DMS53 (cell line): ENCODE measurements at regions not wholly inside any gene's neighbourhood (a gene's known extent, or its start where the extent isn't known, plus 50 kb on each side); places are given as distances from the start of the nearest gene placed in this dataset.
"Not testable (repeated sequence)": the region's sequence is repeated elsewhere in the genome, so short reads cannot be mapped to it uniquely, and the experiment has no call there.

Experiments used
- DNase-seq: peaks from one replicate; lab custom pipeline; 2025; lab: John Stamatoyannopoulos, UW

DNA sequence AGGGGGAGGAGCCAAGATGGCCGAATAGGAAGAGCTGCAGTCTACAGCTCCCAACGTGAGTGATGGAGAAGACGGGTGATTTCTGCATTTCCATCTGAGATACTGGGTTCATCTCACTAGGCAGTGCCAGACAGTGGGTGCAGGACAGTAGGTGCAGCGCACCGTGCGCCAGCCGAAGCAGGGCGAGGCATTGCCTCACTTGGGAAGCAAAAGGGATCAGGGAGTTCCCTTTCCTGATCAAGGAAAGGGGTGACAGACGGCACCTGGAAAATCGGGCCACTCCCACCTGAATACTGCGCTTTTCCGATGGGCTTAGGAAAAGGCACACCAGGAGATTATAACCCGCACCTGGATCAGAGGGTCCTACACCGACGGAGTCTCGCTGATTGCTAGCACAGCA lies 121.1 kb upstream of the SESTD1 start:
- DNase-seq = not testable (repeated sequence)

DNA sequence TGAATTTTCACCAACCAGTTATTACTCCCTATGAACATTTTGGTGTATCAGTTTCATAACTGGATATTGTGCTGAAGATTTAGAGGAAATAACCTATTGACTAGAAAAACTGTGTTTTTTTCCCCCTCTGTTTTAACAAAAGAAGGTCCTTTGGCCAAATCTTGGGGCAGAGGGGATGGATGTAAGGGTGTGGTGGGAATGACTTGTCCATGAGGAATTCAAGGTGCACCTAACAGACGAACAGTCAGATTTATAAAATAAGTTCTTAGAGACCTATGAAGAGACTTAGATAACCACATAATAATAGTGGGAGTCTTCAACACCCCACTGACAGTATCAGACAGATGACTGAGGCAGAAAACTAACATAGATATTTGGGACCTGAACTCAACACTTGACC lies 119.3 kb upstream of the SESTD1 start:
- no peak for DNase-seq

DNA sequence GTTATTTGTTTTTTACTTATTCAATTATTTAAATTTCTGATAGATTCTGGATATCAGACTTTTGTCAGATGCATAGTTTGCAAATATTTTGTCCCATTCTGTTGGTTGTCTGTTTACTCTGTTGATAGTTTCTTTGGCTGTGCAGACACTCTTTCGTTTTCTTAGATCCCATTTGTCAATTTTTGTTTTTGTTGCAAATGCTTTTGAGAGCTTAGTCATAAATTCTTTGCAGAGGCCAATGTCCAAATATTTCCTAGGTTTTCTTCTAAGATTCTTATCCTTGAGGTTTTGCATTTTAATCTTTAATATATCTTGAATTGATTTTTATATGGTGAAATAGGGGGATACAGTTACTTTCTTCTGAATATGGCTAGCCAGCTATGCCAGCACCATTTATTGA lies 112.7 kb upstream of the SESTD1 start:
- no peak for DNase-seq

DNA sequence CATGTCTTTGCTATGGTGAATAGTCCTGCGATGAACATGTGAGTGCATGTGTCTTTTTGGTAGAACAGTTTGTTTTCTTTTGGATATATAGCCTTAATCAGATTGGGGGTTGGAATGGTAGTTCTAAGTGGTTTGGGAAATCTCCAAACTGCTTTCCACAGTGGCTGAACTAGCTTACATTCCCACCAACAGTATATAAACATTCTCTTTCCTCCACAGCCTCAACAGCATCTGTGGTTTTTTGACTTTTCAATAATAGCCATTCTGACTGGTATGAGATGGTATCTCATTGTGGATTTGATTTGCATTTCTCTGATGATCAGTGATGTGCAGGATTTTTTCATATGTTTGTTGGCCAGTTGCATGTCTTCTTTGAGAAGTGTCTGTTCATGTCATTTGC lies 112.2 kb upstream of the SESTD1 start:
- DNase-seq = no peak

DNA sequence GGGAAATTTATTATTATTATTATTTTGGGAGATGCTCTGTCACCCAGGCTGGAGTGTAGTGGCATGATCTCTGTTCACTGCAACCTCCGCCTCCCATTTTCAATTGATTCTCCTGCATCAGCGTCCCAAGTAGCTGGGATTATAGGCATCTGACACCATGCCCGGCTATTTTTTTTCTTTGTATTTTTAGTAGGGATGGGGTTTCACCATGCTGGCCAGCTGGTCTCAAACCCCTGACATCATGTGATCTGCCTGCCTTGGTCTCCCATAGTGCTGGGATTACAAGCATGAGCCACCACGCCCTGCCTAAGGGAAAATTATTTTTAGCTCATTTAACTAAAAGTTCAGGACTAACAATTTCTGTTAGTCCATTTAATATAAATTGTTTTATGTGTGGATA lies 109.2 kb upstream of the SESTD1 start:
- no peak for DNase-seq

DNA sequence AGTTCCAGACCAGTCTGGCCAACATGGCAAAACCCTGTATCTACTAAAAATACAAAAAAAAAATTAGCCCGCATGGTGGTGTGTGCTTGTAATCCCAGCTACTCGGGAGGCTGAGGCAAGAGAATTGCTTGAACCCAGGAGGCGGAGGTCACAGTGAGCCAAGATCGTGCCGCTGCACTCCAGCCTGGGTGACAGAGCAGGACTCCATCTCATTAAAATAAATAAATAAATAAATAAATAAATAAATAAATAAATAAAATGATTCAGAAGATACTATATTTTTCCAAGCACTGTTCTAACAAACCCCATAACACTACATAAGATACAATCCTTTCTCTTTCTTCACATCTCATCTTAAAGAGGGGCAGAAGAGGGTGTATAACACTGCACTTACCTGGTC lies 100.9 kb upstream of the SESTD1 start:
- DNase-seq = not testable (repeated sequence)

DNA sequence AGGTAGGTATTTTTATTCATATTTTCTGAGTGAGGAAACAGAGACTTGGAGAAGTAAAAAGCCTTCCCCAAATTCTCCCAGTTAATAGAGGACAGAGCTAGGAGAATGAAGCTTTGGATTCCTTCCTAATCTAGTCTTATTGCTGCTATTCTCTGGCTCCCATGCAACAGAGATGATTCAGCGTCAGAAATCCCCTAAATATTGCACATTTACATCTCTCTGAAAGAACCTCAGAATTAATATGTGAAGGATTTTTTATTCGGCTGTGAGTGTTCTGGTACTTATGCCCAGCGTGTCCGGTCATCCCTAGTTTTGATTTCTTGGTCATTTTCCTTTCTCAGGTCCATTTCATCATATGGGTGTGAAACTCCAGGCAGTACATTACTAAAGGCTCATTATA lies 91.2 kb upstream of the SESTD1 start:
- DNase-seq = no peak

DNA sequence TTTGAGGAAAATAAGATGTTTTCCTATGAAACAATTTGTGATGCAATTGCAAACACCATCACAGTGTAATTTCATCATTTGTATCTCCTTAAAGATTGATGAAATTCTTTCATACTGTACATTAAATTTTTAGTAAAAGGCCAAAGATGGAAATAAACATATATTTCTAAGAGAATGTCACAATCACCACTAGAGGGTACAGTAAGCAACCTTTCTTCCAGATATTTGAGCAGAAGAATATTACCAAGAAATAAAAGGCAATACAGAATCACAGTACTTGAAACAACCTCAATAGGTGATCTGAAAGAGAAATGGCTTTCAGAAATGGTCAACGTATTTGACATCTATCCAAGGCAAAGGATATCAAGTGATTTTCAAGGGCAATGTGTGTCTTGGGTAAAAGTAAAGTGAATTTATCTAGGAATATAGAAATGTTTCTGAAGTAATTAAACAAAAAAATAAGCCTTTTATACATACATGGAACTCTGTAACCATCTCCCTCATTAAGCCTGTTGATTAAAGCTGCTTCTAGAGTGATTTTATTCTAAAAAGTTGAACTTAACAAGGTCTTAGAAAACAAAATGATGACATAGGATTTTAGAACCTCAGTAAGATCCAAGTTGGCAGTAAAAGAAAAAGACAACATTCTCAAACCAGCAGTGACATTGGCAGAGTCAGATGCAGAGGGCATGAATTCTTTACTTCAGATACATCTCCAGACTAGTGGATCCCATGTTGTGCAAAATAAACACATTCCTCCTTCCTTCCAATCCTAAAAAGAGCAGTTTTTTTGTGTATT lies 90.3 kb upstream of the SESTD1 start:
- DNase-seq = peak; percentile 22

DNA sequence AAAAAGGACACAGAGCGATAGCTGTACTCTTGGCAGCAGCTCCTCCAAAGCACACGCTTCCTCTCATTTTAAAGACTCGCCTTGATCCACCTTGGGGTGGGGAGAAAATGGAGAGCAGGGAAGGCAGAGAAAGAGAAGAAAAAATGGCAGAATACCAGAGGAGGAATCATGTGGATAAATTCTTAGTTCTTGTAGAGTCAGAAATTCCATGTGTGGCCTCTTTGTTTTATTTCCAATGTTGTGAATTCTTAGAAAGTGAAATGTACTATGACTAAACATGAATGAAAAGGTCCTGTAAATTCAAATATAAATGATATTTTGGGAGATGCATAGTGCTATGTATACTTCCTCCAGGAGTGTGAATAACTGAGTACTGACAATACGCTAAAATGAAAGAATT lies 89.7 kb upstream of the SESTD1 start:
- DNase-seq = no peak

DNA sequence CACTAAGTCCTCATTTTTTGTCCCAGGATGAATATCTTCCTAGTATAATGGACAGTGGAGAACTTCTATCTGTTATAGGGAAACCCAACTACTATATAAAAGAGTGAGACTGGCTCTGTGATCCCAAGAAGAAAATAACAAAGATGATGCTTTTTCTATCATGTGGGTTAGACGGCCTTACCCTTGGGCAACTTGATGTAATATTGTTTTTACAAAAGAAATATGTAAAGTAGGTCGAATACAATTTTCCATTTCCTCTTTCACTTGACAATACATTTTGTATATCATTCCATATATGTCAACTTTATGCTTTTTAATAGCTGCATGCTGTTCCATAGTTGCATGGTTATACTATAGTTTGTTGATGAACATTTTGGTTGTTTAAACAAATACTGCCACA lies 87.5 kb upstream of the SESTD1 start:
- DNase-seq = no peak

DNA sequence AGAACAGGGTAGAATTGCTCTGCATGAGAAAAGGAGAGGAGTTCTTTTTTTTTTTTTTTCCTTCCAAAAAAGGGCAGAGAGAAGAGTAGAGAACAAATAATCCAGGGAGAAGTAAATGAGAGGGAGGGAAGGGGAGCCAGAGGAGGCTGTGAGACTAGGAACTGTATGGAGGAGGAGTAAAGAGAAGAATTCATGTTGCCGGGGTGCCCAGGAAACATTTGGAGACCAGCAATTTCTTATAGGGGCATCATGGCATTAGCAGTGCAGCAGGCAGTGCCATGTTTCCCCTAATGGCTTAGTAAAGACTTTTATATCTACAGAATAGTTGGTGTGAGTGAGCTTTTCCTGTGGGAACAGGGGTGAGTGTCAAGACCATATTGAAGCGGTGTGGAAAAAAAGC lies 86.4 kb upstream of the SESTD1 start:
- no peak for DNase-seq

DNA sequence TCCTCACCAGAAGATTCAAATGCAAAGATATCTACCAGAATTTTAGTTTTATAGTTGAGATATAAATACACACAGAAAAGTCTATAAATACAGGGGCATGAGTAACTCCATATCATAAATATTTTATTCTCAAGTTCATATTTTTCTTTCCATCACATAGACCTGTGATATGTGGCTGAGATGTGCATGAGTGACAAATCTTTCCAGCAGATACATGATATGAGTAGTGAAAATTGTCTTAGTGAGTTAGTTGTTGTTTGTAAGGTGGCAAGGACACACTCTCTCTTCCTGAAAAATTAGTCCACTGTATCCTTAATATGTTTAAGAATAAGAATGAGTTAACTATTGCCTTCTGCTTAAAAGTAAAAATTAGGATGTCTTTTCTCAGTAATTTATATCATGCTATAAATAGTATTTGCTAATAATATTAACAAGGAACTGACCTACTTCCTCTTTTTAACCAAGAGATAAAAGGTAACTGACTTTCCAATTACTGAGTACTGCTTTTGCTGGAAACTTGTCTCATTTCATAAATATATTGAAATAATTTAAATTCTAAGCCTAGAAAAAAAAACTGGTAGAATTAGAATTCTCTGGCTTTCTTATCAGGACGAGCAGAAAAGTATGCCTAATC lies 85.2 kb upstream of the SESTD1 start:
- DNase-seq = no peak

DNA sequence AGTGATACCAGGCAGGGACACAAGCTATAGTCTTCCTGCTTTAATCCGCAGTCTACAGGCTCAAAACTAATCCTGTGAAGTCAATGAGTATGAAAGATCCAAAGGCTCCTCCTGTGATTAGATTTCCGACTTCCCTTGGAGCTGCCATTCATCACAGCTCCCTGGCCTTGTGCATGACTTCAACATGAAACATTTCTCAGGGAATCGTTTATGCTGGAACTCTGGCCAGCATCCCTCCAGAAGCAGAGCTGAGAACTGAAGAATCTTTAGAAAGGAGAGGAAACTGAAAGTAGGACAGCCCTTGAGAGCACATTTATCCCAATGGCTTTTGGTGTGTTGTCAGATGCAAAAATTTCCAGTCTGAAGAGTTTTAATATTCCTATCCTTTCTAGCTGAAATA lies 84.3 kb upstream of the SESTD1 start:
- DNase-seq = no peak

DNA sequence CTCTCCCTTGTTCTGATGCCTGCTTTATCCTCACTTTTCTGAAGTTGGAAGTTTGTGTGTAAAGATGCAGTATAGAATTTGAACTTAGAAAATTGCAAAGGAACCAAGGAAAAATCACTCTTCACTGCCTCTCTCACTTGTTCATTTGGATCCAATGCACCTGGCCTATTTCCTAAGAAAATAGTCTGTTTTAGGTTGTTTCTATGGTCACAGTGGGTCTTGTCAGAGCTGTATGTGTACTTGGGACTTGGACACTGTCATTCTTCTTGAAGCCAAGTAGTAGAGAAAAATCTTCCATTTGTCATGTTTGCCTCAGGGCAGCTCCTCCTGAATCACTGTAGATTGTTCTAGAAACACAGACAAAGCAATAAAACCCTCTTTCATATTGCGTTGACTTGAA lies 80.3 kb upstream of the SESTD1 start:
- DNase-seq = peak; percentile 38

DNA sequence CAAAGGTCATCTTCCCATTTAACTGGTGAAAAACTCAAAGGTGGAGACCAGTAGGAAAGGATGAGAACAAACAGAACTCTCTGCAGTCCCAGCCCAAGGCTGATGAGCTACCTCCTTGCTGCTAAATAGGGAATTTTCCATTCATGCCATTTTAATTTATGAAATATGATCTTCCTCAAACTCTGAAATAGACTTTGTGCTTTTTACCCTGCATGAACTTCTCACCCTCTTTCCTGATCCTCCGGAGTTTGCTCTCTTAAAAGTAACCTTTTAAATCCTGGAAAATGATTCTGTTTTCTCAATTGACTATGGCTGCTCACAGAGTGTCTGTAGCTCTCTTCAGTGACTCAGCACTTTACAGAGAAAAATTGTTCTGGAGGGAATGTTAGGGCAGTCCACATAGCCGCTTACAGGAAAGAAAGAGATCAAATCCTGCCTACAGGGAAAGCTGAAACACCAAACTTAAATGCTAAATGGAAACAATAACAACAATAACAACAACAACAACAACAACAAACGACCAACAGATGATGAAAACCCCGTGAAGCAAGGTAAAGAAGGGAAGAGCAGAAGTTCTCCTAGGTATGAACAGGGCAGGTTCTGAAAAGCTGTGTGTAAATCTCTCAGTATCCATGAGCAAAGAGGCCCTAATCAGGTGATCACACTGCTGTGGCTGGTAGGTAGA lies 79.8 kb upstream of the SESTD1 start:
- peak; percentile 57 for DNase-seq

DNA sequence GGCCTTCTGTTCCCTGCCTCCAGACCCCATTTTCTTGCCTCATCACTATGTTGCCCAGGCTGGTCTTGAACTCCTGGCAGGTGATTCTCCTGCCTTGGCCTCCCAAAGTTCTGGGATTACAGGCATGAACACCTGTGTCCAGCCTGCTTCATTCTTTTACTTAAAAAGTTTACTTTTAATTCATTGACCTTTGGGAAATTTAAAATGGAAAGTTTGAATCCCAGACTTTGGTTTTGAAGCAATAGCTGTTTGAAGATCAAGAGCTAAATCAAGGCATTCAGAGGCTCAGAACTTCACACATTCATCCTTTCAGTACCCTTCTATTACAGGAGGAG lies 79.3 kb upstream of the SESTD1 start:
- no peak for DNase-seq

DNA sequence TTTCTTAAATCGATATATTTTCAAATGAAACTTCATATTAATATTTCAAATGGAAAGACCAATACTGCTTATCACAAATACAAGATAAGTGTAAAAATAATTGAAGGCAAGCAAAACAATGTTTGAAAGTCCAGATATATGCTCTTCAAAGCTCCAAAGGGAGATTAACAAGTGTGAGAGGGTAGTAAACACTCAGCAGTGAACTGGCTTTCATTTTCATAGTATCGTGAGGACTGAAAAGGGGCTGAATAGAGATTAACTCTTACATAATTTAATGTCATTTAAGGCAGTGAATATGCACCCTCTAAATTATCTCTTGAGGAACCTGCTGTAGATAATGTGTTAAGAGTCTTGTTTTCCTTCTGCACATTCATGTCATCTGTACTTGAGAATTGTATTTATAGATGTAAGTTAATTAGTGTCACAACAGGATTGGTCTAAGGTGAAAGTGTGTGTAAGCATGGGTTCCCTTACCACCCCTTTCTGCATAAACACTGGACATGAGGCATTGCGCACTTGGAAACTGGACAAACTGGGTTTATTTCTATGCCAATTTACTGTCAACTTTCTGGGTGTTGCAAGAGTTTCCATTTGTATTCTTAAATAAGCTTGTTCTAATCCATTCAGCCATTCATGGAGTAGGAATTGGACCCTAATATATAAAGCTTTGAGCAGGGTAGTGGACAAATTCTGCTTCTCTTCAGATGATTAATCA lies 76.7 kb upstream of the SESTD1 start:
- peak; percentile 24 for DNase-seq

DNA sequence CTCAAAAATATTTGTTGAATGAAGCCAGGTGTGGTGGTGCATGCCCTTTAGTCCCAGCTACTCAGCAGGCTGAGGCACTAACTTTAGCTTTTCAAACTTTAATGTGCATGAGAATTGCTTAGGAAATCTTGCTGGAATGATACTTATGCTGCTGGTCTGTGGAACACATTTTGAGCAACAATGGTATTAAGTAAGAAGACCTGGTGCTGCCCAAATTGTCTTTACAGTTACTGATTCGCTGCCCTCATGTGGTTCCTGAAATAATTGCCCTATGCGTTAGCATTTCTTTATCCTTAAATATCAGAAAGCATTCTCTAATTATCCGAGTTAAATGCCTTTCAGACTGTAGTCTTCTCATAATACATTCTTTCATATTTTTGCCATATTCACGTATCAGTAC lies 76.0 kb upstream of the SESTD1 start:
- peak; percentile 72 for DNase-seq

DNA sequence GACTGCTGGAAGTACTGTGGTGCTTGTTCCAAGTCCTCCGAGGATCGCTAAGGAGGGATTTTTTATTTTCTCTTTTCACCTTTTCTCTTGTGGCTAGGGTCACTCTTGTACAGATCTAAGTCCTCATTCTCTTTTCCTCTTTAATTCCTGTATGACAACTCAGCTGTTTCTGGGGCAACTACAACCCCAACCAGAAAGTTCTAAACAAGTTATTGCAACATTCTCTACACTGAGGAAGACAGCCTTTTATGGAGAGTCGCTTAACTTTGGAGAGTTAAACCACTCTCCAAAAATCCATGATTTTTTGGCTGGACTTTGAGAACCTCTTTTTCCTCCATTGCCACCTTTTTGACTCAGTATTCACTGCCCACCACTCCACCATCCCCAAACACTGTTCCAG lies 74.0 kb upstream of the SESTD1 start:
- DNase-seq = no peak

DNA sequence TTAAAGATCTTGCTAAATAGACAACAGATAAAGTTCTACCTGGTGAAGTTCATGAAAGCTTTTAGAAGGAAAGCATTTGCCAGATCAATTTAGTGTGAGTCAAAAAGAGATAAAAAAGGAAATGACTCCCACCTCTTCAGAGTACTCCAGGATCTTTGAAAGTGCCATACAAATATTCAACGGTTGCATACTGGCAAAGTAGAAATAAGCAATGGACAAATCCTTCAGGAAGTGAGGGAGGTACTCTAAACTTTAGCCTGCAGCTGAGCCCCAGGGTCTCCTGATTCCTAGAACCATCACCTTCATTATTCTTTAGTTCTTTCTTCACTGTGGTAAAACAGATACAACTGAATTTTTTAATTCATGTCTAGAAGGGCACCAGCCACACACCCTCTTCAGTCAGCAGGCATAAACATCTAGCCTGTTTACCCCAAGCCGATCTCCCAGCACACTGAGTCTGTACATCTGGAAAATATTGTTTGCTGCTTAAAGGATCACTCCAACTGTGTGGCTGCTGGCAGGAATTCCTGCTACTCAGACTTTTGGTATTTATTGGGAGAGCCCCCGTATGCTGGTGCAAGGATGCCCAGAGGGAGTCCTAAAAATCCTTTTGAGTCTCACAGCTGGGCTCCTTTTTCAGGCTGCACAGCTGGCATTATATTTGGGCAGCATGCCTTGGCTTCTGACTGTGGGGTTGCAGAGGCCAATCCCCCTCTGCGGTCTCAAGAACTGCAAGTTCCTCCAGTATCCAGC lies 72.3 kb upstream of the SESTD1 start:
- peak; percentile 7 for DNase-seq

DNA sequence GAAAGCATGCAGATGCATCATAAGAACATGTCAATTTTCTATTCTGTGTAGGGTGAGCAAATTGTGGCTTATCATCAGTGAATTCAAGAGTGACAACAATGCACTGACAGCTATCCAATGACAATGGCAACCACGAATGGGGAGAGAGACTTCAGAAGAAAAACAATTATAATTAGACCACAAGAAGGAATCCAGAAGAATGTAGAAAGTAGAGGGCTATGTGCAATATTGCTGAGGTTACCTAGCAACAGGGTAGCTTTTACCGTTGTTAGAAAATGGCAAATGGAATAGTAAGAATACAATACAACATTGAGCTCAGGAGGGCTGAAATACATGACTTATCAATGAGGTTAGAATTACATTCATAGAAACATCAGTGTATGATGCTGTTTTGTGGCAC lies 71.1 kb upstream of the SESTD1 start:
- DNase-seq = no peak

DNA sequence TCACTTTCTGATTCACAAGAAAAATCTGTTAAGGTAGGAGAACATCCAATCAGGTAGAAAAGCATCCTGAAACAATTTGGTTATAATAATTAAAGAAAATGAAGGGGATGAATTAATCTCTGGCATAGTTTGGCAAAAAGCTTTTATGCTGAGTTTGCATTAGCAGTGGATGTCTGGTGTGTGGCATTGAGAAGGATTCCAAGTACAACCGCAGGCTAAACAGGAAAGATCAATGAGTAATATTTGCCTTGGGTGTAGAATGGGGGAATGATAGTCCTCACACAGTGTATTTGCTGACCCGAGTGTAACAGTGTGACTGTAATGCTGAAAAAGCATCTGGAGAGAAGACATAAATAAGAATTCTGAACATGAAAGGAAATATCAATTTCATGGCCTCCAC lies 68.3 kb upstream of the SESTD1 start:
- no peak for DNase-seq
